Calu3 (cell line): ENCODE measurements at regions not wholly inside any gene's neighbourhood (a gene's known extent, or its start where the extent isn't known, plus 50 kb on each side); places are given as distances from the start of the nearest gene placed in this dataset.

Experiments
- BruUV-seq: library from RNA; stranded (reverse); fragments of 400-500 nt; replicated peaks from 2 replicates; lab custom pipeline; 2021; lab: Mats Ljungman, UMichigan
- CTCF ChIA-PET: fragments of 300-600 bp; sonication (Branson Sonifier 250); formaldehyde crosslinking; loops from one replicate; lab custom pipeline; 2022; ENCODE audit warnings: antibody characterized with exemption; lab: Charles Lee
- DNase-seq: peaks from one replicate; pipeline ENCODE4 v3.0.0; 2022
- H3K27ac Mint-ChIP-seq: one replicate; pipeline ENCODE4 v1.8.0; 2022; ENCODE audit warnings: mixed read lengths; ENCODE audit not compliant: unreplicated experiment
- H3K27me3 Mint-ChIP-seq: one replicate; pipeline ENCODE4 v1.8.0; 2022; ENCODE audit warnings: mixed read lengths; ENCODE audit not compliant: unreplicated experiment
- H3K36me3 Mint-ChIP-seq: one replicate; pipeline ENCODE4 v1.8.0; 2022; ENCODE audit warnings: mild to moderate bottlenecking, moderate library complexity, mixed read lengths; ENCODE audit not compliant: insufficient read depth, unreplicated experiment
- H3K4me1 Mint-ChIP-seq: one replicate; pipeline ENCODE4 v1.8.0; 2022; ENCODE audit warnings: mild to moderate bottlenecking, low read depth, mixed read lengths; ENCODE audit not compliant: unreplicated experiment
- H3K4me3 Mint-ChIP-seq: one replicate; pipeline ENCODE4 v1.8.0; 2022; ENCODE audit warnings: mild to moderate bottlenecking, low read depth, moderate library complexity, mixed read lengths; ENCODE audit not compliant: unreplicated experiment
- H3K9me3 Mint-ChIP-seq: one replicate; pipeline ENCODE4 v1.8.0; 2022; ENCODE audit warnings: low read depth, mixed read lengths; ENCODE audit not compliant: unreplicated experiment
- CTCF ChIP-seq: fragments of 200-600 bp; IDR thresholded peaks from one replicate; pipeline ENCODE4 v1.8.0; 2022; ENCODE audit warnings: antibody characterized with exemption; ENCODE audit not compliant: unreplicated experiment
- intact Hi-C: fragments of 100-400 bp; cut with micrococcal nuclease; formaldehyde crosslinking; loops from one replicate; pipeline ENCODE4 v1.10.0; 2022; ENCODE audit not compliant: unreplicated experiment

DNA sequence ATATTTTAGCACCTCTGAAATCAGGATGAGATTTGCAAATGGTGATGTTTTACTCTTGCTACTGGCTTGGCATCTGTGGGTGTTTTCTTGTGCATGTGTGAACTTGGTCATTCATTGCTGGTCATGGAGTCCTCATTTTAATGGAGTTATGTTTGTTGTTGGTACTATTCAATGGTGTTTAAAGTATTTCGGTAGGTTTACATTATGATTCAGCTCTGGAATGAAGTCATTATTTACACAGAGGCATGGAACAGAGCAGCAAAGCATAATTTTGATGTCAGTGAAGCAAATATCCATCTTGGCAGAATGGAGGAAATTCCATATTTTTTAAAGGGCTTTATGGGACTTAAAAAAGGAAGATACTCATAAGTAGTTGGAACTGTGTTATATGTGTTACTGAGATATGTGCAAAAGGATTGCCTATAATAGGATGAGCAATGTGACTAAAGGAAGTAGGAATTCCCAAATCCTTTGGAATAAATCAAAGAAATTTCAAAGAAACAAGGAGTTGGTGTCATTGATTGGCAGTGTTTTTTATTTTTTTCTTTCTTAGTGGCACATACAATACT lies 147.4 kb downstream of the ACTBL2 start:
- no peak for TF ChIP-seq CTCF
- H3K4me3 Mint-ChIP-seq: no peak overlapping the region
- H3K4me1 Mint-ChIP-seq: peaks cover 12% of the 10 kb centered on the region
- CTCF ChIA-PET: interaction anchor here (0.6 to 1.3 kb wide), 3 partner anchors 9 to 48 kb away, joined by 3 read pairs; no protein-coding TSS in a partner anchor
- H3K27me3 Mint-ChIP-seq: no peaks in the 10 kb centered on the region
- no peak overlapping the region for H3K27ac Mint-ChIP-seq
- BruUV-seq: no TSS peak
- no peak for DNase-seq
- intact Hi-C loops: loop anchor here (10.0 kb wide), 1 partner anchor 160 kb away; no protein-coding TSS in a partner anchor
- H3K36me3 Mint-ChIP-seq: no peaks in the 10 kb centered on the region
- no peaks in the 10 kb centered on the region for H3K9me3 Mint-ChIP-seq

- intact Hi-C loops: loop anchor here (10.0 kb wide), 1 partner anchor 160 kb away; no protein-coding TSS in a partner anchor
- no peak for TF ChIP-seq CTCF
- Mint-ChIP-seq H3K27ac (no peak overlapping the region), H3K4me3 (no peak overlapping the region), H3K36me3 (no peaks in the 10 kb centered on the region), H3K4me1 (peaks cover 12% of the 10 kb centered on the region), H3K9me3 (no peaks in the 10 kb centered on the region), H3K27me3 (no peaks in the 10 kb centered on the region)
- DNase-seq: no peak
- CTCF ChIA-PET: interaction anchor here (1.0 to 1.3 kb wide), 2 partner anchors 10 to 49 kb away, joined by 3 read pairs; no protein-coding TSS in a partner anchor
- no TSS peak for BruUV-seq
These were observed 148.1 kb downstream of the ACTBL2 start for GRCh38 chr5:57334475-57334874.

DNA sequence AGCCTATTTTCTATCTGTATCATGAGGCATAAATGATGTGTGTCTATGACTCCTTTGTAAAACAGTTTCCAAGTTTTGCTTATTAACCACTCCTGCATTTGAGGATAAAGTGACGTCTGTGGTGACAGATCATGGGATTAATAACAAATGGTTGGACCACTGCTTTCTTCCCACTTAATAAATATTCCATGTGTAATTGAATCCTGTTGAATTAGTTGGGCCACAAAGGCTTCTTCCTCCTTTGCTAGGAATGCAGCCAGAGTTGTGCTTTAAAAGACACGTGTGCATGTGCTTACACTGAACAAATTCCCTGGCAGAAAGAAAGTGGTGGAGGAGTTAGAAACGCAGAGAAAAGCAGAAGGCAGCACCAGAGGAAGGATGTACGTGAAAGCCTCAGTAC lies 150.2 kb downstream of the ACTBL2 start:
- no peak for TF ChIP-seq CTCF
- H3K9me3 Mint-ChIP-seq: no peaks in the 10 kb centered on the region
- peak overlapping the region; percentile 39 for H3K27ac Mint-ChIP-seq
- peaks cover 7% of the 10 kb centered on the region for H3K36me3 Mint-ChIP-seq
- no peaks in the 10 kb centered on the region for H3K27me3 Mint-ChIP-seq
- no peak for DNase-seq
- H3K4me3 Mint-ChIP-seq: no peak overlapping the region
- peaks cover 11% of the 10 kb centered on the region for H3K4me1 Mint-ChIP-seq
- no TSS peak for BruUV-seq
- intact Hi-C loops: loop anchor here (10.0 kb wide), 1 partner anchor 162 kb away; no protein-coding TSS in a partner anchor
- CTCF ChIA-PET: no interaction called here

GRCh38 chr5:57327561-57328367 lies 153.9 kb downstream of the GPBP1 start:
- TF ChIP-seq CTCF: no peak
- peak overlapping the region; percentile 53 for H3K27ac Mint-ChIP-seq
- peaks cover 3% of the 10 kb centered on the region for H3K9me3 Mint-ChIP-seq
- peak; percentile 71 for DNase-seq
- H3K36me3 Mint-ChIP-seq: peaks cover 7% of the 10 kb centered on the region
- no TSS peak for BruUV-seq
- CTCF ChIA-PET: interaction anchor here (0.5 to 1.4 kb wide), 5 partner anchors 11 to 190 kb away, joined by 3 to 7 read pairs (median 4); no protein-coding TSS in a partner anchor
- H3K4me1 Mint-ChIP-seq: peaks cover 16% of the 10 kb centered on the region
- intact Hi-C loops: no loop called here
- H3K27me3 Mint-ChIP-seq: no peaks in the 10 kb centered on the region
- H3K4me3 Mint-ChIP-seq: peak overlapping the region; percentile 6
